HL-60 (cell line): ENCODE measurements at regions not wholly inside any gene's neighbourhood (a gene's known extent, or its start where the extent isn't known, plus 50 kb on each side); places are given as distances from the start of the nearest gene placed in this dataset.

Experiments used
- DNase-seq, 2 experiments: peaks; one replicate each; pipeline ENCODE4 v3.0.0-alpha.2; 2010 to 2020; ENCODE audit warnings: low read depth in 1 of 2, low spot score in 1 of 2
- H3K27ac ChIP-seq: fragments of 250-450 bp; sonication (Bioruptor Pico); replicated peaks from 2 replicates; pipeline ENCODE4 v1.5.1; 2020; ENCODE audit warnings: mild to moderate bottlenecking, moderate library complexity
- H3K27me3 ChIP-seq: fragments of 250-450 bp; sonication (Bioruptor Pico); 2 replicates; pipeline ENCODE4 v1.5.1; 2021; ENCODE audit warnings: mild to moderate bottlenecking, moderate library complexity; ENCODE audit not compliant: insufficient read depth, poor library complexity, severe bottlenecking
- H3K4me3 ChIP-seq: replicated peaks from 2 replicates; pipeline ENCODE4 v1.5.1; 2011; ENCODE audit warnings: mild to moderate bottlenecking, control low read depth, low read length; ENCODE audit not compliant: insufficient read depth
- GABPA ChIP-seq: IDR thresholded peaks from 2 replicates; pipeline ENCODE4 v1.6.1; 2012; ENCODE audit warnings: low read depth
- POLR2AphosphoS5 ChIP-seq: IDR thresholded peaks from 2 replicates; pipeline ENCODE4 v1.6.1; 2012; ENCODE audit warnings: low read depth
- REST ChIP-seq: IDR thresholded peaks from 2 replicates; pipeline ENCODE4 v1.6.1; 2012; ENCODE audit warnings: low read depth; ENCODE audit not compliant: insufficient replicate concordance
- SPI1 ChIP-seq: IDR thresholded peaks from 2 replicates; pipeline ENCODE4 v1.6.1; 2012; ENCODE audit warnings: low read depth, mild to moderate bottlenecking, borderline replicate concordance
- TF ChIP-seq, protein P1 (sequence below): IDR thresholded peaks from one replicate; pipeline ENCODE4 v1.5.1; 2011; ENCODE audit warnings: low read length, control low read depth, inconsistent platforms; ENCODE audit not compliant: insufficient read depth

GRCh38 chr6:164477101-164477500, 832.3 kb downstream of the C6orf118 start:
- Histone ChIP-seq H3K27me3 (no peaks in the 10 kb centered on the region), H3K4me3 (no peak overlapping the region), H3K27ac (no peak overlapping the region)
- no peak for TF ChIP-seq POLR2AphosphoS5
- no peak for TF ChIP-seq REST
- TF ChIP-seq, protein P1, sequence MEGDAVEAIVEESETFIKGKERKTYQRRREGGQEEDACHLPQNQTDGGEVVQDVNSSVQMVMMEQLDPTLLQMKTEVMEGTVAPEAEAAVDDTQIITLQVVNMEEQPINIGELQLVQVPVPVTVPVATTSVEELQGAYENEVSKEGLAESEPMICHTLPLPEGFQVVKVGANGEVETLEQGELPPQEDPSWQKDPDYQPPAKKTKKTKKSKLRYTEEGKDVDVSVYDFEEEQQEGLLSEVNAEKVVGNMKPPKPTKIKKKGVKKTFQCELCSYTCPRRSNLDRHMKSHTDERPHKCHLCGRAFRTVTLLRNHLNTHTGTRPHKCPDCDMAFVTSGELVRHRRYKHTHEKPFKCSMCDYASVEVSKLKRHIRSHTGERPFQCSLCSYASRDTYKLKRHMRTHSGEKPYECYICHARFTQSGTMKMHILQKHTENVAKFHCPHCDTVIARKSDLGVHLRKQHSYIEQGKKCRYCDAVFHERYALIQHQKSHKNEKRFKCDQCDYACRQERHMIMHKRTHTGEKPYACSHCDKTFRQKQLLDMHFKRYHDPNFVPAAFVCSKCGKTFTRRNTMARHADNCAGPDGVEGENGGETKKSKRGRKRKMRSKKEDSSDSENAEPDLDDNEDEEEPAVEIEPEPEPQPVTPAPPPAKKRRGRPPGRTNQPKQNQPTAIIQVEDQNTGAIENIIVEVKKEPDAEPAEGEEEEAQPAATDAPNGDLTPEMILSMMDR = no peak
- no peak for TF ChIP-seq SPI1
- no peak for TF ChIP-seq GABPA
- no peak for DNase-seq

DNA sequence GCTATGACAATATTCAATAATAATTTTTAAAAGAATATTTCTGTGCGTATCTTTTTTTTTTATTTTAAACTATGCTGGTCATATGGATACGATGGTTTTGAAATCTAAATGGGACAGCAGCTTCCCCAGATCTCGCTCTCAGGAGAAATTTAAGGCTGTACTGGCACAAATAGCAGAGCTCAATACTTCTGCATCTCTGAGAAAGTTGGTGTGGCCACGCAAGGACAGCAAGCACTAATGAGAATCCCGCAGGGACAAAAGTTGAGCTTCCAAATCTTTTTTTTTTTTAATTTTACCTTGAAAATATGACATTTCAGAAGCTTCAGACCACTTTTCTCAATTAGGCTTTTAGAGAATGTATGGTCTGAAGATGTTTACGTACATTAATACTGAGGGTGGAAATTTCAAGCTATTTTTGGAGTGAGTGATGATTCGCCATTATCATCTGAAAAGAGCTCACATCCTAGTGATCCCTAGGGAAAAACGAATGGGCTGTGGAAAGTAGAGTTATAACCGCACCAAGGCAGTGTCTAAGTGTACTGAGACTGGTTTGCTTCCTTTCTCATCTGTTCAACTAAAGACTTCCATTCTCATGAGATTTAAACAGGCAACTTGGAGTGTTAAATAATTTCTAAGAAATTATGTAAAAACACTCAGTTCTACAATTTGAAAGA, 840.0 kb downstream of the C6orf118 start:
- TF ChIP-seq POLR2AphosphoS5 (no peak), REST (no peak), GABPA (no peak), SPI1 (no peak)
- TF ChIP-seq, protein P1 = no peak
- H3K27me3 ChIP-seq = no peaks in the 10 kb centered on the region
- no peak overlapping the region for H3K27ac ChIP-seq
- DNase-seq = no peak
- no peak overlapping the region for H3K4me3 ChIP-seq

GRCh38 chr6:164455835-164456234, 853.6 kb downstream of the C6orf118 start:
- H3K27ac ChIP-seq = no peak overlapping the region
- TF ChIP-seq SPI1 (no peak), GABPA (no peak), POLR2AphosphoS5 (no peak), REST (no peak)
- TF ChIP-seq, protein P1 = no peak
- H3K4me3 ChIP-seq = no peak overlapping the region
- no peaks in the 10 kb centered on the region for H3K27me3 ChIP-seq
- DNase-seq = no peak
